CD4-positive, alpha-beta memory T cell (primary cell): ENCODE measurements at regions not wholly inside any gene's neighbourhood (a gene's known extent, or its start where the extent isn't known, plus 50 kb on each side); places are given as distances from the start of the nearest gene placed in this dataset.

Source experiments
- CTCF ChIA-PET: fragments of 350-600 bp; sonication (Branson Sonifier 250); formaldehyde crosslinking; loops from one replicate; lab custom pipeline; 2021; ENCODE audit warnings: inconsistent platforms; ENCODE audit not compliant: partially characterized antibody; lab: Charles Lee
- POLR2A ChIA-PET: fragments of 350-600 bp; sonication (Branson Sonifier 250); formaldehyde crosslinking; loops from one replicate; lab custom pipeline; 2021; ENCODE audit not compliant: partially characterized antibody; lab: Charles Lee
- DNase-seq, 5 donors: peaks; one replicate each; pipeline versions ENCODE4 v3.0.0 to v3.0.0-alpha.2; 2020 to 2022; ENCODE audit warnings: mixed read lengths in 1 of 5
- H3K27ac ChIP-seq: one replicate; pipeline ENCODE4 v1.7.0; 2013; ENCODE audit warnings: low read depth, low read length
- H3K27me3 ChIP-seq: 2 replicates; pipeline ENCODE4 v1.7.0; 2013; ENCODE audit warnings: mild to moderate bottlenecking, low read length, moderate library complexity; ENCODE audit not compliant: insufficient read depth
- H3K36me3 ChIP-seq: 2 replicates; pipeline ENCODE4 v1.7.0; 2013; ENCODE audit warnings: mild to moderate bottlenecking, low read length, moderate library complexity; ENCODE audit not compliant: insufficient read depth
- H3K4me1 ChIP-seq: 2 replicates; pipeline ENCODE4 v1.7.0; 2013; ENCODE audit warnings: mild to moderate bottlenecking, low read length, moderate library complexity; ENCODE audit not compliant: insufficient read depth
- H3K4me3 ChIP-seq, 2 donors: one replicate each; pipeline ENCODE4 v1.7.0; 2013; ENCODE audit warnings: low read length in 2 of 2, mild to moderate bottlenecking in 1 of 2
- H3K9me3 ChIP-seq, 2 donors: one replicate each; pipeline ENCODE4 v1.7.0; 2013; ENCODE audit warnings: low read length in 2 of 2, control low read depth in 1 of 2; ENCODE audit not compliant: control insufficient read depth in 1 of 2
- H3K27ac Mint-ChIP-seq, 7 donors: one replicate each; pipeline ENCODE4 v1.8.0; 2020 to 2021; ENCODE audit warnings: mixed read lengths in 7 of 7, mild to moderate bottlenecking in 6 of 7, inconsistent platforms in 3 of 7, moderate library complexity in 3 of 7
- H3K27me3 Mint-ChIP-seq, 2 donors: one replicate each; pipeline ENCODE4 v1.8.0; 2020 to 2021; ENCODE audit warnings: mixed read lengths in 2 of 2
- H3K36me3 Mint-ChIP-seq, 2 donors: one replicate each; pipeline ENCODE4 v1.8.0; 2020 to 2021; ENCODE audit warnings: mixed read lengths in 2 of 2, inconsistent platforms in 1 of 2, mild to moderate bottlenecking in 1 of 2
- H3K4me1 Mint-ChIP-seq, 4 donors: one replicate each; pipeline ENCODE4 v1.8.0; 2020 to 2021; ENCODE audit warnings: mixed read lengths in 4 of 4, mild to moderate bottlenecking in 1 of 4
- H3K4me3 Mint-ChIP-seq, 8 donors: one replicate each; pipeline ENCODE4 v1.8.0; 2020 to 2021; ENCODE audit warnings: mixed read lengths in 8 of 8, mild to moderate bottlenecking in 7 of 8, moderate library complexity in 6 of 8, inconsistent platforms in 3 of 8
- H3K9me3 Mint-ChIP-seq, 8 donors: one replicate each; pipeline ENCODE4 v1.8.0; 2020 to 2021; ENCODE audit warnings: mixed read lengths in 8 of 8, mild to moderate bottlenecking in 5 of 8, inconsistent platforms in 3 of 8, moderate library complexity in 1 of 8
- intact Hi-C: fragments of 100-400 bp; cut with micrococcal nuclease; formaldehyde crosslinking; loops from one replicate; pipeline ENCODE4 v1.15.1; 2023

GRCh38 chr5:82595113-82595512 is 317.0 kb upstream of the RPS23 start:
- peaks cover 0 to 2% of the 10 kb centered on the region in 2 donors for H3K27me3 Mint-ChIP-seq

GRCh38 chr5:82594097-82594496 is 315.9 kb upstream of the RPS23 start:
- ChIA-PET CTCF (no interaction called here), POLR2A (no interaction called here)
- Histone ChIP-seq H3K4me1 (no peaks in the 10 kb centered on the region), H3K4me3 (no peak overlapping the region), H3K36me3 (no peaks in the 10 kb centered on the region), H3K9me3 (no peaks in the 10 kb centered on the region), H3K27ac (no peak overlapping the region), H3K27me3 (no peaks in the 10 kb centered on the region)
- H3K4me1 Mint-ChIP-seq: no peaks in the 10 kb centered on the region
- intact Hi-C loops: no loop called here
- DNase-seq: no peak
- no peak overlapping the region for H3K27ac Mint-ChIP-seq
- H3K27me3 Mint-ChIP-seq: peaks cover 0 to 2% of the 10 kb centered on the region in 2 donors
- H3K36me3 Mint-ChIP-seq: no peaks in the 10 kb centered on the region
- H3K9me3 Mint-ChIP-seq: peaks cover 0 to 19% (median 4%) of the 10 kb centered on the region in 8 donors
- no peak overlapping the region for H3K4me3 Mint-ChIP-seq

More at GRCh38 chr5:82595113-82595512, 317.0 kb upstream of the RPS23 start:
- DNase-seq: no peak
- Mint-ChIP-seq H3K9me3 (peaks cover 0 to 16% (median 4%) of the 10 kb centered on the region in 8 donors), H3K36me3 (no peaks in the 10 kb centered on the region), H3K27ac (no peak overlapping the region), H3K4me1 (no peaks in the 10 kb centered on the region), H3K4me3 (no peak overlapping the region)
- ChIA-PET POLR2A (no interaction called here), CTCF (no interaction called here)
- Histone ChIP-seq H3K4me1 (no peaks in the 10 kb centered on the region), H3K27me3 (no peaks in the 10 kb centered on the region), H3K9me3 (no peaks in the 10 kb centered on the region), H3K4me3 (no peak overlapping the region), H3K27ac (no peak overlapping the region), H3K36me3 (no peaks in the 10 kb centered on the region)
- intact Hi-C loops: no loop called here

- no peak overlapping the region for H3K4me3 Mint-ChIP-seq
- H3K27ac Mint-ChIP-seq: no peak overlapping the region
- ChIA-PET CTCF (no interaction called here), POLR2A (no interaction called here)
- H3K27me3 ChIP-seq: no peaks in the 10 kb centered on the region
- no peak overlapping the region for H3K27ac ChIP-seq
- no peaks in the 10 kb centered on the region for H3K4me1 ChIP-seq
- H3K36me3 Mint-ChIP-seq: no peaks in the 10 kb centered on the region
- H3K9me3 ChIP-seq: no peaks in the 10 kb centered on the region
- H3K27me3 Mint-ChIP-seq: peaks cover 0 to 2% of the 10 kb centered on the region in 2 donors
- no peaks in the 10 kb centered on the region for H3K36me3 ChIP-seq
- peaks cover 0 to 19% (median 4%) of the 10 kb centered on the region in 8 donors for H3K9me3 Mint-ChIP-seq
- intact Hi-C loops: no loop called here
- DNase-seq: no peak
- H3K4me1 Mint-ChIP-seq: no peaks in the 10 kb centered on the region
- no peak overlapping the region for H3K4me3 ChIP-seq
These were observed 315.3 kb upstream of the RPS23 start for GRCh38 chr5:82593481-82593880.

- Mint-ChIP-seq H3K27ac (no peak overlapping the region), H3K9me3 (peaks cover 0 to 19% (median 3%) of the 10 kb centered on the region in 8 donors), H3K4me1 (no peaks in the 10 kb centered on the region), H3K36me3 (no peaks in the 10 kb centered on the region), H3K4me3 (no peak overlapping the region), H3K27me3 (peaks cover 2% of the 10 kb centered on the region in 2 donors)
- Histone ChIP-seq H3K27ac (no peak overlapping the region), H3K4me1 (no peaks in the 10 kb centered on the region), H3K27me3 (no peaks in the 10 kb centered on the region), H3K9me3 (no peaks in the 10 kb centered on the region), H3K36me3 (no peaks in the 10 kb centered on the region), H3K4me3 (no peak overlapping the region)
- ChIA-PET POLR2A (no interaction called here), CTCF (no interaction called here)
- intact Hi-C loops: no loop called here
- no peak for DNase-seq
These were observed 312.9 kb upstream of the RPS23 start for GRCh38 chr5:82591021-82591515.

GRCh38 chr5:82590112-82590511 is 312.0 kb upstream of the RPS23 start:
- ChIA-PET POLR2A (no interaction called here), CTCF (no interaction called here)
- no peak for DNase-seq
- Histone ChIP-seq H3K4me3 (no peak overlapping the region), H3K36me3 (no peaks in the 10 kb centered on the region), H3K4me1 (no peaks in the 10 kb centered on the region), H3K27ac (no peak overlapping the region), H3K9me3 (no peaks in the 10 kb centered on the region), H3K27me3 (no peaks in the 10 kb centered on the region)
- Mint-ChIP-seq H3K36me3 (no peaks in the 10 kb centered on the region), H3K4me3 (no peak overlapping the region), H3K9me3 (peaks cover 0 to 19% (median 4%) of the 10 kb centered on the region in 8 donors), H3K4me1 (no peaks in the 10 kb centered on the region), H3K27ac (no peak overlapping the region), H3K27me3 (peaks cover 2 to 5% of the 10 kb centered on the region in 2 donors)
- intact Hi-C loops: no loop called here

- no peak overlapping the region for H3K4me3 Mint-ChIP-seq
- POLR2A ChIA-PET: interaction anchor here (0.6 kb wide), 1 partner anchor 41 kb away, joined by 3 read pairs; no protein-coding TSS in a partner anchor
These were observed 308.6 kb upstream of the RPS23 start for GRCh38 chr5:82586661-82587310.

GRCh38 chr5:82586181-82586580 is 308.0 kb upstream of the RPS23 start:
- Histone ChIP-seq H3K4me1 (no peaks in the 10 kb centered on the region), H3K27me3 (no peaks in the 10 kb centered on the region), H3K4me3 (no peak overlapping the region), H3K9me3 (no peaks in the 10 kb centered on the region), H3K36me3 (no peaks in the 10 kb centered on the region), H3K27ac (no peak overlapping the region)
- Mint-ChIP-seq H3K36me3 (peaks cover 0 to 3% of the 10 kb centered on the region in 2 donors), H3K27ac (no peak overlapping the region), H3K27me3 (peaks cover 2 to 5% of the 10 kb centered on the region in 2 donors), H3K4me1 (no peaks in the 10 kb centered on the region), H3K9me3 (peaks cover 2 to 35% (median 20%) of the 10 kb centered on the region in 8 donors), H3K4me3 (no peak overlapping the region)
- ChIA-PET POLR2A (no interaction called here), CTCF (no interaction called here)
- no peak for DNase-seq
- intact Hi-C loops: no loop called here

More at GRCh38 chr5:82586661-82587310, 308.6 kb upstream of the RPS23 start:
- Mint-ChIP-seq H3K4me1 (no peaks in the 10 kb centered on the region), H3K36me3 (peaks cover 0 to 3% of the 10 kb centered on the region in 2 donors), H3K9me3 (peaks cover 2 to 33% (median 19%) of the 10 kb centered on the region in 8 donors), H3K27ac (no peak overlapping the region), H3K27me3 (peaks cover 2 to 5% of the 10 kb centered on the region in 2 donors)
- H3K4me3 ChIP-seq: no peak overlapping the region
- H3K4me1 ChIP-seq: no peaks in the 10 kb centered on the region
- no peak overlapping the region for H3K27ac ChIP-seq
- no peaks in the 10 kb centered on the region for H3K27me3 ChIP-seq
- H3K9me3 ChIP-seq: no peaks in the 10 kb centered on the region
- H3K36me3 ChIP-seq: no peaks in the 10 kb centered on the region
- intact Hi-C loops: no loop called here
- no peak for DNase-seq
- CTCF ChIA-PET: no interaction called here
